Gastrocnemius medialis (tissue), 4 donors: ENCODE measurements at regions not wholly inside any gene's neighbourhood (a gene's known extent, or its start where the extent isn't known, plus 50 kb on each side); places are given as distances from the start of the nearest gene placed in this dataset.

Experiments
- ATAC-seq, 2 donors: fragments of 150-250 bp; one replicate each; pipeline ENCODE4 v1.9.1; 2016
- DNase-seq, 2 donors: peaks; one replicate each; pipeline ENCODE4 v3.0.0-alpha.2; 2019
- H3K27ac ChIP-seq, 4 donors: fragments of 200-600 bp; sonication (generic); 1 replicate in 1 of 4; 2 replicates in 3 of 4; pipeline ENCODE4 v1.5.1; 2016 to 2018; ENCODE audit warnings: mild to moderate bottlenecking in 2 of 4, moderate library complexity in 1 of 4
- H3K27me3 ChIP-seq, 3 donors: fragments of 200-600 bp; sonication (generic) in 2 of 3; 1 replicate in 1 of 3; 2 replicates in 2 of 3; pipeline versions ENCODE4 v1.5.1 to v1.6.0; 2016 to 2019; ENCODE audit warnings: mild to moderate bottlenecking in 1 of 3, moderate library complexity in 1 of 3
- H3K36me3 ChIP-seq, 2 donors: fragments of 200-600 bp; sonication (generic) in 1 of 2; one replicate each; pipeline ENCODE4 v1.5.1; 2017 to 2018
- H3K4me1 ChIP-seq, 2 donors: fragments of 200-600 bp; sonication (generic) in 1 of 2; one replicate each; pipeline ENCODE4 v1.5.1; 2016 to 2017; ENCODE audit warnings: mild to moderate bottlenecking in 2 of 2
- H3K4me3 ChIP-seq, 4 donors: fragments of 200-600 bp; sonication (generic) in 3 of 4; 1 replicate in 1 of 4; 2 replicates in 3 of 4; pipeline ENCODE4 v1.5.1; 2016 to 2019; ENCODE audit warnings: mild to moderate bottlenecking in 2 of 4
- H3K9me3 ChIP-seq, 3 donors: fragments of 200-600 bp; sonication (generic) in 2 of 3; 1 replicate in 1 of 3; 2 replicates in 2 of 3; pipeline ENCODE4 v1.5.1; 2016 to 2019
- CTCF ChIP-seq, 5 experiments: fragments of 450-650 bp in 3 of 5; fragments of 200-600 bp in 2 of 5; sonication (generic) in 2 of 5; IDR thresholded peaks in 4 of 5; conservative IDR thresholded peaks in 1 of 5; 1 replicate in 4 of 5; 2 replicates in 1 of 5; pipeline ENCODE4 v1.5.1; 2016 to 2019; ENCODE audit warnings: antibody characterized with exemption in 5 of 5, mild to moderate bottlenecking in 3 of 5, moderate library complexity in 3 of 5
- POLR2A ChIP-seq, 2 donors: fragments of 450-650 bp; IDR thresholded peaks; one replicate each; pipeline ENCODE4 v1.6.1; 2017; ENCODE audit warnings: antibody characterized with exemption in 2 of 2, mild to moderate bottlenecking in 2 of 2, moderate library complexity in 2 of 2
- in situ Hi-C, 4 donors: fragments of 200-750 bp; cut with MboI; loops; one replicate each; pipeline versions ENCODE4 v1.15.0 to v1.8.0; 2017; ENCODE audit warnings: low sequenced_read_pairs in 4 of 4
- intact Hi-C: fragments of 100-400 bp; cut with DNase I; formaldehyde crosslinking; loops from one replicate; pipeline ENCODE4 v1.15.1; 2023; ENCODE audit warnings: low total_unique reads

- Histone ChIP-seq H3K4me3 (no peak overlapping the region), H3K36me3 (no peaks in the 10 kb centered on the region), H3K9me3 (no peaks in the 10 kb centered on the region), H3K27me3 (no peaks in the 10 kb centered on the region), H3K27ac (peak overlapping the region in 1 of 4 donors; percentile 17), H3K4me1 (peaks cover 18 to 25% of the 10 kb centered on the region in 2 donors)
- DNase-seq (no peak), ATAC-seq (no peak)
- intact Hi-C loops (no loop called here), in situ Hi-C loops (loop anchor here in 2 of 4 donors (10.0 kb wide), 1 partner anchor 98 kb away; no protein-coding TSS in a partner anchor)
- TF ChIP-seq CTCF (IDR thresholded peaks at IDR 0.05 in 4 of 5, conservative IDR thresholded peaks at IDR 0.05 in 1 of 5): no peak
- TF ChIP-seq POLR2A (IDR thresholded peaks at IDR 0.05): no peak
These were observed 123.0 kb downstream of the IRS1 start for GRCh38 chr2:226676618-226677017.

GRCh38 chr2:226674123-226674522 is 125.5 kb downstream of the IRS1 start:
- Histone ChIP-seq H3K4me3 (no peak overlapping the region), H3K9me3 (no peaks in the 10 kb centered on the region), H3K27ac (peak overlapping the region; percentile 20 to 70 (median 46)), H3K36me3 (no peaks in the 10 kb centered on the region), H3K27me3 (no peaks in the 10 kb centered on the region), H3K4me1 (peaks cover 29 to 34% of the 10 kb centered on the region in 2 donors)
- no peak for DNase-seq
- intact Hi-C loops: no loop called here
- no peak for ATAC-seq
- in situ Hi-C loops: loop anchor here in 3 of 4 donors (10.0 to 25.0 kb wide), 2 partner anchors 101 to 113 kb away; partner anchors contain the start of gene IRS1 (in 1 of the 3)
- TF ChIP-seq POLR2A (IDR thresholded peaks at IDR 0.05) (no peak), CTCF (IDR thresholded peaks at IDR 0.05 in 4 of 5, conservative IDR thresholded peaks at IDR 0.05 in 1 of 5) (no peak)

GRCh38 chr2:226673314-226673723 is 126.3 kb downstream of the IRS1 start:
- ATAC-seq: peak; percentile 85 to 87
- Histone ChIP-seq H3K4me1 (peaks cover 26 to 34% of the 10 kb centered on the region in 2 donors), H3K36me3 (no peaks in the 10 kb centered on the region), H3K9me3 (no peaks in the 10 kb centered on the region), H3K4me3 (no peak overlapping the region), H3K27ac (peak overlapping the region; percentile 20 to 70 (median 46)), H3K27me3 (no peaks in the 10 kb centered on the region)
- intact Hi-C loops (no loop called here), in situ Hi-C loops (loop anchor here in 3 of 4 donors (10.0 to 25.0 kb wide), 2 partner anchors 101 to 114 kb away; partner anchors contain the start of gene IRS1 (in 1 of the 3))
- TF ChIP-seq CTCF (IDR thresholded peaks at IDR 0.05 in 4 of 5, conservative IDR thresholded peaks at IDR 0.05 in 1 of 5): no peak
- TF ChIP-seq POLR2A (IDR thresholded peaks at IDR 0.05): no peak
- peak; percentile 61 to 66 for DNase-seq

- H3K27ac ChIP-seq: peak overlapping the region; percentile 55 to 76 (median 74)
- in situ Hi-C loops (loop anchor here in 3 of 4 donors (10.0 to 25.0 kb wide), 2 partner anchors 104 to 116 kb away; partner anchors contain the start of gene IRS1 (in 1 of the 3)), intact Hi-C loops (no loop called here)
- H3K9me3 ChIP-seq: no peaks in the 10 kb centered on the region
- H3K4me3 ChIP-seq: no peak overlapping the region
- DNase-seq (peak in 1 of 2 donors; percentile 49), ATAC-seq (peak; percentile 76 to 91)
- no peaks in the 10 kb centered on the region for H3K36me3 ChIP-seq
- H3K27me3 ChIP-seq: no peaks in the 10 kb centered on the region
- no peak for TF ChIP-seq POLR2A (IDR thresholded peaks at IDR 0.05)
- TF ChIP-seq CTCF (IDR thresholded peaks at IDR 0.05 in 4 of 5, conservative IDR thresholded peaks at IDR 0.05 in 1 of 5): no peak
- peaks cover 26 to 34% of the 10 kb centered on the region in 2 donors for H3K4me1 ChIP-seq
These were observed 128.4 kb downstream of the IRS1 start for GRCh38 chr2:226671141-226671676.
